OCI-LY7 (cell line): ENCODE measurements at regions not wholly inside any gene's neighbourhood (a gene's known extent, or its start where the extent isn't known, plus 50 kb on each side); places are given as distances from the start of the nearest gene placed in this dataset.

Source experiments
- BruUV-seq: library from RNA; stranded (reverse); fragments of 400-500 nt; replicated peaks from 2 replicates; lab custom pipeline; 2021; lab: Mats Ljungman, UMichigan
- CTCF ChIA-PET: fragments of 300-600 bp; sonication (Branson Sonifier 250); formaldehyde crosslinking; loops from one replicate; lab custom pipeline; 2022; ENCODE audit warnings: antibody characterized with exemption; ENCODE audit not compliant: unreplicated experiment; lab: Charles Lee
- POLR2A ChIA-PET: fragments of 300-600 bp; sonication (Branson Sonifier 250); formaldehyde crosslinking; loops from one replicate; lab custom pipeline; 2022; ENCODE audit warnings: antibody characterized with exemption; lab: Charles Lee
- DNase-seq: peaks from one replicate; pipeline ENCODE4 v3.0.0-alpha.2; 2015; ENCODE audit warnings: low spot score
- H2AFZ ChIP-seq: fragments of 200-600 bp; sonication (generic), shearing (Covaris generic); 2 replicates; pipeline ENCODE4 v1.6.1; 2014; ENCODE audit warnings: mild to moderate bottlenecking, antibody characterized with exemption, low read length, moderate library complexity
- H3K27ac ChIP-seq: fragments of 200-600 bp; sonication (generic); 2 replicates; pipeline ENCODE4 v1.5.1; 2014; ENCODE audit warnings: mixed run types, low read depth, mild to moderate bottlenecking, moderate library complexity, low read length, inconsistent platforms; ENCODE audit not compliant: poor library complexity, severe bottlenecking
- H3K36me3 ChIP-seq: fragments of 200-600 bp; sonication (generic); 2 replicates; pipeline ENCODE4 v1.6.1; 2014; ENCODE audit warnings: mild to moderate bottlenecking, antibody characterized with exemption, low read length, moderate library complexity, mixed read lengths; ENCODE audit not compliant: insufficient read depth
- H3K4me1 ChIP-seq: fragments of 200-600 bp; sonication (generic); 2 replicates; pipeline ENCODE4 v1.5.1; 2014; ENCODE audit warnings: mild to moderate bottlenecking, low read length; ENCODE audit not compliant: insufficient read depth, poor library complexity, severe bottlenecking
- H3K4me2 ChIP-seq: fragments of 200-600 bp; sonication (generic); 2 replicates; pipeline ENCODE4 v1.6.1; 2014; ENCODE audit warnings: mild to moderate bottlenecking, low read length
- H3K4me3 ChIP-seq: fragments of 200-600 bp; sonication (generic); 2 replicates; pipeline ENCODE4 v1.5.1; 2014; ENCODE audit warnings: mild to moderate bottlenecking, low read depth, low read length; ENCODE audit not compliant: poor library complexity, severe bottlenecking
- H3K79me2 ChIP-seq: fragments of 200-600 bp; sonication (generic); 2 replicates; pipeline ENCODE4 v1.6.1; 2016; ENCODE audit warnings: low read depth, mild to moderate bottlenecking, low read length, moderate library complexity, mixed read lengths; ENCODE audit not compliant: insufficient read depth
- H3K9me2 ChIP-seq: fragments of 200-600 bp; sonication (generic); 2 replicates; pipeline ENCODE4 v1.6.1; 2016; ENCODE audit warnings: mild to moderate bottlenecking, low read length, mixed read lengths; ENCODE audit not compliant: insufficient read depth
- H3K9me3 ChIP-seq: fragments of 200-600 bp; sonication (generic); 2 replicates; pipeline ENCODE4 v1.6.1; 2014; ENCODE audit warnings: mild to moderate bottlenecking, mixed run types, low read length, mixed read lengths
- H4K20me1 ChIP-seq: fragments of 200-600 bp; sonication (generic); 2 replicates; pipeline ENCODE4 v1.6.1; 2014; ENCODE audit warnings: mild to moderate bottlenecking, antibody characterized with exemption, low read length, moderate library complexity, mixed read lengths; ENCODE audit not compliant: insufficient read depth
- EZH2phosphoT487 ChIP-seq: fragments of 200-600 bp; sonication (generic); IDR thresholded peaks from 2 replicates; pipeline ENCODE4 v1.6.1; 2018; ENCODE audit warnings: low read depth, borderline replicate concordance, mild to moderate bottlenecking, mixed run types, antibody characterized with exemption, low read length, moderate library complexity, mixed read lengths
- intact Hi-C: fragments of 100-400 bp; cut with micrococcal nuclease; formaldehyde crosslinking; loops from one replicate; pipeline ENCODE4 v1.10.0; 2022; ENCODE audit not compliant: unreplicated experiment
- TF ChIP-seq, protein P1 (sequence below): fragments of 200-600 bp; sonication (generic); conservative IDR thresholded peaks from 2 replicates; pipeline ENCODE4 v1.5.1; 2014; ENCODE audit warnings: mild to moderate bottlenecking, antibody characterized with exemption, low read length, moderate library complexity, mixed read lengths

DNA sequence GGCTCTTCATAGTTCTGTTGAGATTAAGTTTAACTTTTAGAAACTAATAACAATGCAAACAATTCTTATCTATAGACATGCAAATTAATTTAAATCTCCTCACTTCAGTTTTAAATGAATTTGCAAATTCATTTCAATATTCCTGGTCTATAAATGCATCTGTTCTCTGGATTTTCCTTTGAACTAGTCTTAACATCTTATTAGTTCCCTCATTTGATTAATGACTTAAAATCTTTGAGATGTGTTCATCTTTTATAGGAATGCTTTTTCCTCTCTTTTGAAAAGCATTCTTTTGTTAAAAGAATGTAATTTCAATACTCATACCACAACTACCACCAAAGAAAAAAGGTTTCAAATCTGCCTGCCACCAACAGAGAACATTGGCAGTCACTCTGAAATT, 169.4 kb downstream of the RASEF start:
- H3K4me3 ChIP-seq, result no peak overlapping the region
- POLR2A ChIA-PET, result no interaction called here
- CTCF ChIA-PET, result no interaction called here
- no peak for TF ChIP-seq EZH2phosphoT487
- TF ChIP-seq, protein P1, sequence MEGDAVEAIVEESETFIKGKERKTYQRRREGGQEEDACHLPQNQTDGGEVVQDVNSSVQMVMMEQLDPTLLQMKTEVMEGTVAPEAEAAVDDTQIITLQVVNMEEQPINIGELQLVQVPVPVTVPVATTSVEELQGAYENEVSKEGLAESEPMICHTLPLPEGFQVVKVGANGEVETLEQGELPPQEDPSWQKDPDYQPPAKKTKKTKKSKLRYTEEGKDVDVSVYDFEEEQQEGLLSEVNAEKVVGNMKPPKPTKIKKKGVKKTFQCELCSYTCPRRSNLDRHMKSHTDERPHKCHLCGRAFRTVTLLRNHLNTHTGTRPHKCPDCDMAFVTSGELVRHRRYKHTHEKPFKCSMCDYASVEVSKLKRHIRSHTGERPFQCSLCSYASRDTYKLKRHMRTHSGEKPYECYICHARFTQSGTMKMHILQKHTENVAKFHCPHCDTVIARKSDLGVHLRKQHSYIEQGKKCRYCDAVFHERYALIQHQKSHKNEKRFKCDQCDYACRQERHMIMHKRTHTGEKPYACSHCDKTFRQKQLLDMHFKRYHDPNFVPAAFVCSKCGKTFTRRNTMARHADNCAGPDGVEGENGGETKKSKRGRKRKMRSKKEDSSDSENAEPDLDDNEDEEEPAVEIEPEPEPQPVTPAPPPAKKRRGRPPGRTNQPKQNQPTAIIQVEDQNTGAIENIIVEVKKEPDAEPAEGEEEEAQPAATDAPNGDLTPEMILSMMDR, result no peak
- H3K79me2 ChIP-seq, result no peaks in the 10 kb centered on the region
- H4K20me1 ChIP-seq, result no peaks in the 10 kb centered on the region
- no TSS peak for BruUV-seq
- H3K9me3 ChIP-seq, result no peaks in the 10 kb centered on the region
- no peak overlapping the region for H2AFZ ChIP-seq
- no peaks in the 10 kb centered on the region for H3K4me1 ChIP-seq
- H3K9me2 ChIP-seq, result no peaks in the 10 kb centered on the region
- intact Hi-C loops, result no loop called here
- H3K4me2 ChIP-seq, result no peak overlapping the region
- no peak for DNase-seq
- no peaks in the 10 kb centered on the region for H3K36me3 ChIP-seq
- H3K27ac ChIP-seq, result no peak overlapping the region

DNA sequence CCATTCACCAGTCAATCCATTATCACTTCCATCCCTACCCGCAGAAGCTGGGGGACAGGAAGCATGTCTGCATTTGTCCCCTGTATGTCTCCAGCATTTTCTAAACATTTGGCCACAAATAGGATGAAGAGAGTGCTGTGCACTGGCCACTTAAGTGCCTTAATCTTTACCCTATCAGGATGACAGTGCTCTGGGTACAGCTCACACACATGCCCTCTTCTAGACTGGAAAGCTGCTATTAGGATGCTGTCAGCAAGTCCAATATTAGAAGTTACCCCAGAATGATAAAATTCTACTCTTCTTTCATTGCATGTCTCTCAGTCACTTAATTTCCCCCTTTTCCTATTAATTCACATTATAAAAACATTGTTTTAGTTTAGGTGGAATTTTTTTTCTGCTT, 168.4 kb downstream of the RASEF start:
- no peaks in the 10 kb centered on the region for H3K9me3 ChIP-seq
- no peaks in the 10 kb centered on the region for H3K79me2 ChIP-seq
- intact Hi-C loops, result no loop called here
- DNase-seq, result no peak
- H2AFZ ChIP-seq, result no peak overlapping the region
- H3K4me3 ChIP-seq, result no peak overlapping the region
- H3K9me2 ChIP-seq, result no peaks in the 10 kb centered on the region
- H3K4me1 ChIP-seq, result no peaks in the 10 kb centered on the region
- no peak overlapping the region for H3K27ac ChIP-seq
- H3K36me3 ChIP-seq, result no peaks in the 10 kb centered on the region
- TF ChIP-seq EZH2phosphoT487, result no peak
- POLR2A ChIA-PET, result interaction anchor here (0.5 kb wide), 1 partner anchor 1904 kb away, joined by 4 read pairs; no protein-coding TSS in a partner anchor
- no TSS peak for BruUV-seq
- no peak overlapping the region for H3K4me2 ChIP-seq
- H4K20me1 ChIP-seq, result no peaks in the 10 kb centered on the region
- CTCF ChIA-PET, result no interaction called here

DNA sequence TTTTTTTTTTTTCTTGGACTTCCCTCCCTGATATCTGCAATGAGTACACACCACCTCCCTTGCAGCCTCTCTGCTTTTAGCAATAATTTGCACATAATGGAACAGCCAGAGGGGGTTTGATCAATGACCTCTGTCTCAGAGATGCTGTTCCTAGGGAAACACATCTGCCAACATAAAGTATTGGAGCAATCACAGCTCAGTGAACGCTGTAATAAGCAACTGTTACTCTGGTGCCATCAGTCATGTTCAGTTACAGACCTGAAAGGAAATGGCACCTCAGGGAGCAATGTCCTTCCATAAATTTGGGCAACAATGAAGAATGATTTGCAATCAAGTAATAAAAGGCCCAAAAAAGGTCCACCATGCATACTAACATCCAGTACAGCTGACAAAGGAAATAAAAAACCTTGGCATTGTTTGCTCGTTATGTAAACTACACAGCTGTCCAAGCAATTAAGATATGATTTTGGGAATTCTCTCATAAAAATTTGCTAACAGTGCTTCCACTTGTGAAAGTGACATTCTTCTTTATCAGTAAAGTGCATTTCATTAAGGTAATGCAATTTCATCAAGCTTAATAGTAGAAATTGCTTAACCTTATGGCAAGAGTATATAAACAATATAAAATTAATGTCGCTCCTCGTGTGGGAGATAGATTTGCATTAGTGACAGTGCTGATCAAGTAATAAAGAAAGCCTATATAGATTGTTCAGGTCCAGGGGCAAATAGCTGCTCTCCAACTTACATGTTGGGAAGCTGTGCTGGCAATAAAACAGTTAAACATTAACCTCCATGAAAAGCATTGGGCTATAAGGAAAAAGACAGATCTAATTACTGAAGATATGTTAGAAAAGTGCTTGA, 167.8 kb downstream of the RASEF start:
- H3K4me1 ChIP-seq, result no peaks in the 10 kb centered on the region
- H3K4me3 ChIP-seq, result no peak overlapping the region
- H2AFZ ChIP-seq, result no peak overlapping the region
- DNase-seq, result no peak
- H3K9me3 ChIP-seq, result no peaks in the 10 kb centered on the region
- no peaks in the 10 kb centered on the region for H3K9me2 ChIP-seq
- CTCF ChIA-PET, result no interaction called here
- POLR2A ChIA-PET, result interaction anchor here (0.5 kb wide), 1 partner anchor 1905 kb away, joined by 4 read pairs; no protein-coding TSS in a partner anchor
- H3K27ac ChIP-seq, result no peak overlapping the region
- no peaks in the 10 kb centered on the region for H3K79me2 ChIP-seq
- TF ChIP-seq EZH2phosphoT487, result no peak
- TF ChIP-seq, protein P1, result no peak
- intact Hi-C loops, result no loop called here
- H3K36me3 ChIP-seq, result no peaks in the 10 kb centered on the region
- no peak overlapping the region for H3K4me2 ChIP-seq
- BruUV-seq, result no TSS peak
- no peaks in the 10 kb centered on the region for H4K20me1 ChIP-seq
